SK-N-SH (cell line): ENCODE measurements at regions not wholly inside any gene's neighbourhood (a gene's known extent, or its start where the extent isn't known, plus 50 kb on each side); places are given as distances from the start of the nearest gene placed in this dataset.

ENCODE experiments used
- CTCF ChIA-PET: fragments of 300-600, 350-600 bp; formaldehyde crosslinking; extraction: SDS; loops from one replicate; lab custom pipeline; 2021; lab: Yijun Ruan, JAX
- POLR2A ChIA-PET: fragments of 350-600 bp; sonication (Branson Sonifier 250); formaldehyde crosslinking; extraction: SDS; loops from one replicate; lab custom pipeline; 2020; ENCODE audit warnings: antibody characterized with exemption, inconsistent platforms; lab: Yijun Ruan, JAX
- DNase-seq: peaks from one replicate; pipeline ENCODE4 v3.0.0; 2012
- H2AFZ ChIP-seq: fragments of 200-600 bp; sonication (generic); 2 replicates; pipeline ENCODE4 v1.8.1; 2016; ENCODE audit warnings: antibody characterized with exemption, mild to moderate bottlenecking, low read depth
- H3F3A ChIP-seq: fragments of 200-600 bp; sonication (generic); replicated peaks from 2 replicates; pipeline ENCODE3; 2016; ENCODE audit warnings: antibody characterized with exemption, mild to moderate bottlenecking; ENCODE audit not compliant: insufficient read depth
- H3K27ac ChIP-seq, 2 experiments: fragments of 200-500 bp in 1 of 2; fragments of 200-600 bp in 1 of 2; sonication (Bioruptor generic) in 1 of 2; sonication (generic), shearing (Covaris generic) in 1 of 2; 2 replicates each; pipeline versions ENCODE4 v1.5.1 to v1.6.1; 2014 to 2016; ENCODE audit warnings: low read depth in 2 of 2, inconsistent platforms in 1 of 2, low read length in 1 of 2, mild to moderate bottlenecking in 1 of 2, mixed read lengths in 1 of 2
- H3K27me3 ChIP-seq: fragments of 200-600 bp; sonication (generic), shearing (Covaris generic); 2 replicates; pipeline ENCODE4 v1.6.1; 2016; ENCODE audit warnings: mixed run types; ENCODE audit not compliant: insufficient read depth
- H3K36me3 ChIP-seq, 2 experiments: fragments of 200-500 bp in 1 of 2; fragments of 200-600 bp in 1 of 2; sonication (Bioruptor generic) in 1 of 2; sonication (generic) in 1 of 2; replicated peaks in 1 of 2; 2 replicates each; pipeline versions ENCODE3 to v1.5.1; 2014 to 2016; ENCODE audit warnings: low read length in 1 of 2, mild to moderate bottlenecking in 1 of 2; ENCODE audit not compliant: insufficient read depth in 2 of 2, control insufficient read depth in 1 of 2
- H3K4me1 ChIP-seq, 2 experiments: fragments of 200-500 bp in 1 of 2; fragments of 200-600 bp in 1 of 2; sonication (Bioruptor generic) in 1 of 2; sonication (generic), shearing (Covaris generic) in 1 of 2; 2 replicates each; pipeline versions ENCODE4 v1.5.1 to v1.6.1; 2014 to 2016; ENCODE audit warnings: low read depth in 1 of 2, low read length in 1 of 2, mixed run types in 1 of 2; ENCODE audit not compliant: insufficient read depth in 2 of 2, control insufficient read depth in 1 of 2
- H3K4me2 ChIP-seq: fragments of 200-600 bp; sonication (generic), shearing (Covaris generic); 2 replicates; pipeline ENCODE4 v1.6.1; 2017; ENCODE audit warnings: mixed run types
- H3K4me3 ChIP-seq, 2 experiments: fragments of 200-500 bp in 1 of 2; fragments of 200-600 bp in 1 of 2; sonication (Bioruptor generic) in 1 of 2; sonication (generic), shearing (Covaris generic) in 1 of 2; 2 replicates each; pipeline versions ENCODE4 v1.5.1 to v1.8.1; 2014 to 2016; ENCODE audit warnings: low read depth in 2 of 2, inconsistent platforms in 1 of 2, low read length in 1 of 2, mild to moderate bottlenecking in 1 of 2, mixed read lengths in 1 of 2, moderate library complexity in 1 of 2
- H3K79me2 ChIP-seq: fragments of 200-600 bp; sonication (generic); 2 replicates; pipeline ENCODE4 v1.8.1; 2017; ENCODE audit warnings: mild to moderate bottlenecking; ENCODE audit not compliant: insufficient read depth
- H3K9ac ChIP-seq: fragments of 200-600 bp; sonication (generic); 2 replicates; pipeline ENCODE4 v1.6.1; 2017; ENCODE audit warnings: mixed run types
- H3K9me2 ChIP-seq: fragments of 200-600 bp; sonication (generic); 2 replicates; pipeline ENCODE4 v1.6.1; 2017; ENCODE audit warnings: mixed run types
- H3K9me3 ChIP-seq: fragments of 200-600 bp; sonication (generic); 2 replicates; pipeline ENCODE4 v1.6.1; 2017; ENCODE audit warnings: mixed run types, mild to moderate bottlenecking, moderate library complexity
- H4K20me1 ChIP-seq: fragments of 200-600 bp; sonication (generic); 2 replicates; pipeline ENCODE4 v1.6.1; 2017; ENCODE audit warnings: mild to moderate bottlenecking, mixed run types; ENCODE audit not compliant: insufficient read depth
- ELF1 ChIP-seq: IDR thresholded peaks from 2 replicates; pipeline ENCODE4 v1.4.0; 2012
- EZH2phosphoT487 ChIP-seq: fragments of 200-600 bp; sonication (generic); IDR thresholded peaks from 2 replicates; pipeline ENCODE4 v1.6.1; 2017; ENCODE audit warnings: low read depth, mixed run types, mild to moderate bottlenecking, antibody characterized with exemption, moderate library complexity, borderline replicate concordance
- FOXM1 ChIP-seq: IDR thresholded peaks from 2 replicates; pipeline ENCODE4 v1.4.0; 2012; ENCODE audit warnings: low read depth, mild to moderate bottlenecking
- JUND ChIP-seq: IDR thresholded peaks from 2 replicates; pipeline ENCODE4 v1.4.0; 2012
- NRF1 ChIP-seq: IDR thresholded peaks from 2 replicates; pipeline ENCODE4 v1.6.1; 2012; ENCODE audit warnings: low read depth, mild to moderate bottlenecking, low read length
- POLR2AphosphoS5 ChIP-seq: IDR thresholded peaks from 2 replicates; pipeline ENCODE4 v1.6.1; 2012; ENCODE audit warnings: low read depth, low read length
- SIN3A ChIP-seq: IDR thresholded peaks from 2 replicates; pipeline ENCODE4 v1.6.1; 2012; ENCODE audit warnings: low read depth, mild to moderate bottlenecking, low read length, moderate library complexity, borderline replicate concordance
- TEAD4 ChIP-seq: IDR thresholded peaks from 2 replicates; pipeline ENCODE4 v1.4.0; 2012; ENCODE audit warnings: mild to moderate bottlenecking, borderline replicate concordance; ENCODE audit not compliant: insufficient read depth
- WGBS: methylation state at CpG from one replicate; pipeline ENCODE4 v1.1.6; 2017; ENCODE audit warnings: low lambda C conversion rate; 5-methylcytosine and 5-hydroxymethylcytosine counted together
- TF ChIP-seq, protein P1 (sequence below): IDR thresholded peaks from 2 replicates; pipeline ENCODE4 v1.6.1; 2012; ENCODE audit warnings: mild to moderate bottlenecking, low read depth, low read length, moderate library complexity
- TF ChIP-seq, protein P2 (sequence below): IDR thresholded peaks from 2 replicates; pipeline ENCODE4 v1.4.0; 2012; ENCODE audit warnings: low read depth
- TF ChIP-seq, protein P3 (sequence below): IDR thresholded peaks from 2 replicates; pipeline ENCODE4 v1.4.0; 2012; ENCODE audit warnings: low read depth, borderline replicate concordance
- TF ChIP-seq, protein P4 (sequence below): fragments of 150-350 bp; IDR thresholded peaks from 2 replicates; pipeline ENCODE4 v1.6.1; 2016; ENCODE audit warnings: mild to moderate bottlenecking, low read depth, low read length

DNA sequence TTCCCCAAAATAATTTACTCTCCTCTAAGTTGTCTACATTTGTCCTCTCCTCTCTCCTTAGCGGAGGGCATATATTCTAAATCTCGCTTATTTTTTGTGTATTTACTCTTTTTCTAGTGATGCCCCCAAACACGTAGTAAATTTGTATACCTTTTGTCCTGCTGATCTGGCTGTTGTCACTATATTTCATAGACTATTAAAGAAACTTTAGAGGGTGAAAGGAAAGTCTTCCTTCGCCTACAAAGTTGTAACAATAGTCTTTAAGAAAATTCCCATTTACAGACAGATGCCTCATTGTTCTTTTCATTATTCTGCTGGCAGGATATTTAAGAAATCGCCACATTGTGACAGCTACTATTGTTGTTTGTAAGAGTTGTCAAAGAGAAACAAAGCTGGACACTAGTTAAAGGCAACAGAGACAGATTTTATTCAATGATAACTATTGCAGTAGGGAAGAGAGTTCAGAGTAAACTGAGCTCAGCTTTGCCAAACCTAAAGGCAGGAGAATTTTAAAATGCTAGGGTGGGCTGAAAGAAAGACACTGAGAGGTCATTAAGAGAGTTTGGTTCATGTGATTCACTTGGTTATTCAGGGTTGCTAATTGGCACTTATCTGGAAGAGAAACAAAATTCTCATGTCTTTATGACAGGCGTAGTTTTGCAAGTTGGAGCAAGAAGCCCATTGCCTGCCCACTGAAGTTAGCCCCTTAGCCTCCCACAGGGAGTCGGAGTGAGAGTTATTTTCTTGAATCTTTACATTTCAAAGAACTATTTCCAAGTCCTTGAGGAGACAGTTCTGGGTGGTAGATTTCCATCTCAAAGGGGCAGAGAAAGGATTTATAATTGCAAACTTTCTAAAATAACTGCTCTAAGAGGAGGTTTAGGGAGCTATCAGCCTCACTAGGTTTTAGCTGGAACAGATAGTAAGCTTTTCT lies 1272.5 kb upstream of the SEL1L start:
- WGBS: 2% methylated on average over 7 of the region's 7 CpGs
- POLR2A ChIA-PET: no interaction called here
- no peaks in the 10 kb centered on the region for H3K27me3 ChIP-seq
- no peaks in the 10 kb centered on the region for H3K36me3 ChIP-seq
- H3K4me2 ChIP-seq: no peak overlapping the region
- H2AFZ ChIP-seq: no peak overlapping the region
- no peaks in the 10 kb centered on the region for H3K79me2 ChIP-seq
- no peak for TF ChIP-seq TEAD4
- TF ChIP-seq, protein P1, sequence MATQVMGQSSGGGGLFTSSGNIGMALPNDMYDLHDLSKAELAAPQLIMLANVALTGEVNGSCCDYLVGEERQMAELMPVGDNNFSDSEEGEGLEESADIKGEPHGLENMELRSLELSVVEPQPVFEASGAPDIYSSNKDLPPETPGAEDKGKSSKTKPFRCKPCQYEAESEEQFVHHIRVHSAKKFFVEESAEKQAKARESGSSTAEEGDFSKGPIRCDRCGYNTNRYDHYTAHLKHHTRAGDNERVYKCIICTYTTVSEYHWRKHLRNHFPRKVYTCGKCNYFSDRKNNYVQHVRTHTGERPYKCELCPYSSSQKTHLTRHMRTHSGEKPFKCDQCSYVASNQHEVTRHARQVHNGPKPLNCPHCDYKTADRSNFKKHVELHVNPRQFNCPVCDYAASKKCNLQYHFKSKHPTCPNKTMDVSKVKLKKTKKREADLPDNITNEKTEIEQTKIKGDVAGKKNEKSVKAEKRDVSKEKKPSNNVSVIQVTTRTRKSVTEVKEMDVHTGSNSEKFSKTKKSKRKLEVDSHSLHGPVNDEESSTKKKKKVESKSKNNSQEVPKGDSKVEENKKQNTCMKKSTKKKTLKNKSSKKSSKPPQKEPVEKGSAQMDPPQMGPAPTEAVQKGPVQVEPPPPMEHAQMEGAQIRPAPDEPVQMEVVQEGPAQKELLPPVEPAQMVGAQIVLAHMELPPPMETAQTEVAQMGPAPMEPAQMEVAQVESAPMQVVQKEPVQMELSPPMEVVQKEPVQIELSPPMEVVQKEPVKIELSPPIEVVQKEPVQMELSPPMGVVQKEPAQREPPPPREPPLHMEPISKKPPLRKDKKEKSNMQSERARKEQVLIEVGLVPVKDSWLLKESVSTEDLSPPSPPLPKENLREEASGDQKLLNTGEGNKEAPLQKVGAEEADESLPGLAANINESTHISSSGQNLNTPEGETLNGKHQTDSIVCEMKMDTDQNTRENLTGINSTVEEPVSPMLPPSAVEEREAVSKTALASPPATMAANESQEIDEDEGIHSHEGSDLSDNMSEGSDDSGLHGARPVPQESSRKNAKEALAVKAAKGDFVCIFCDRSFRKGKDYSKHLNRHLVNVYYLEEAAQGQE: no peak
- TF ChIP-seq NRF1: no peak
- TF ChIP-seq, protein P2, sequence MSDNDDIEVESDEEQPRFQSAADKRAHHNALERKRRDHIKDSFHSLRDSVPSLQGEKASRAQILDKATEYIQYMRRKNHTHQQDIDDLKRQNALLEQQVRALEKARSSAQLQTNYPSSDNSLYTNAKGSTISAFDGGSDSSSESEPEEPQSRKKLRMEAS: no peak
- no peak for TF ChIP-seq JUND
- TF ChIP-seq FOXM1: no peak
- TF ChIP-seq SIN3A: no peak
- no peak for TF ChIP-seq POLR2AphosphoS5
- TF ChIP-seq EZH2phosphoT487: no peak
- TF ChIP-seq ELF1: no peak
- TF ChIP-seq, protein P3, sequence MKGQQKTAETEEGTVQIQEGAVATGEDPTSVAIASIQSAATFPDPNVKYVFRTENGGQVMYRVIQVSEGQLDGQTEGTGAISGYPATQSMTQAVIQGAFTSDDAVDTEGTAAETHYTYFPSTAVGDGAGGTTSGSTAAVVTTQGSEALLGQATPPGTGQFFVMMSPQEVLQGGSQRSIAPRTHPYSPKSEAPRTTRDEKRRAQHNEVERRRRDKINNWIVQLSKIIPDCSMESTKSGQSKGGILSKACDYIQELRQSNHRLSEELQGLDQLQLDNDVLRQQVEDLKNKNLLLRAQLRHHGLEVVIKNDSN: no peak
- TF ChIP-seq, protein P4, sequence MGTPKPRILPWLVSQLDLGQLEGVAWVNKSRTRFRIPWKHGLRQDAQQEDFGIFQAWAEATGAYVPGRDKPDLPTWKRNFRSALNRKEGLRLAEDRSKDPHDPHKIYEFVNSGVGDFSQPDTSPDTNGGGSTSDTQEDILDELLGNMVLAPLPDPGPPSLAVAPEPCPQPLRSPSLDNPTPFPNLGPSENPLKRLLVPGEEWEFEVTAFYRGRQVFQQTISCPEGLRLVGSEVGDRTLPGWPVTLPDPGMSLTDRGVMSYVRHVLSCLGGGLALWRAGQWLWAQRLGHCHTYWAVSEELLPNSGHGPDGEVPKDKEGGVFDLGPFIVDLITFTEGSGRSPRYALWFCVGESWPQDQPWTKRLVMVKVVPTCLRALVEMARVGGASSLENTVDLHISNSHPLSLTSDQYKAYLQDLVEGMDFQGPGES: no peak
- no peaks in the 10 kb centered on the region for H3F3A ChIP-seq
- H3K9ac ChIP-seq: no peak overlapping the region
- no peaks in the 10 kb centered on the region for H4K20me1 ChIP-seq
- H3K9me3 ChIP-seq: no peaks in the 10 kb centered on the region
- no peaks in the 10 kb centered on the region for H3K9me2 ChIP-seq
- no peak overlapping the region for H3K4me3 ChIP-seq
- DNase-seq: no peak
- no peak overlapping the region for H3K27ac ChIP-seq
- CTCF ChIA-PET: no interaction called here
- H3K4me1 ChIP-seq: no peaks in the 10 kb centered on the region
